ENCODE measurements at regions not wholly inside any gene's neighbourhood (a gene's known extent, or its start where the extent isn't known, plus 50 kb on each side); places are given as distances from the start of the nearest gene placed in this dataset.

DNA sequence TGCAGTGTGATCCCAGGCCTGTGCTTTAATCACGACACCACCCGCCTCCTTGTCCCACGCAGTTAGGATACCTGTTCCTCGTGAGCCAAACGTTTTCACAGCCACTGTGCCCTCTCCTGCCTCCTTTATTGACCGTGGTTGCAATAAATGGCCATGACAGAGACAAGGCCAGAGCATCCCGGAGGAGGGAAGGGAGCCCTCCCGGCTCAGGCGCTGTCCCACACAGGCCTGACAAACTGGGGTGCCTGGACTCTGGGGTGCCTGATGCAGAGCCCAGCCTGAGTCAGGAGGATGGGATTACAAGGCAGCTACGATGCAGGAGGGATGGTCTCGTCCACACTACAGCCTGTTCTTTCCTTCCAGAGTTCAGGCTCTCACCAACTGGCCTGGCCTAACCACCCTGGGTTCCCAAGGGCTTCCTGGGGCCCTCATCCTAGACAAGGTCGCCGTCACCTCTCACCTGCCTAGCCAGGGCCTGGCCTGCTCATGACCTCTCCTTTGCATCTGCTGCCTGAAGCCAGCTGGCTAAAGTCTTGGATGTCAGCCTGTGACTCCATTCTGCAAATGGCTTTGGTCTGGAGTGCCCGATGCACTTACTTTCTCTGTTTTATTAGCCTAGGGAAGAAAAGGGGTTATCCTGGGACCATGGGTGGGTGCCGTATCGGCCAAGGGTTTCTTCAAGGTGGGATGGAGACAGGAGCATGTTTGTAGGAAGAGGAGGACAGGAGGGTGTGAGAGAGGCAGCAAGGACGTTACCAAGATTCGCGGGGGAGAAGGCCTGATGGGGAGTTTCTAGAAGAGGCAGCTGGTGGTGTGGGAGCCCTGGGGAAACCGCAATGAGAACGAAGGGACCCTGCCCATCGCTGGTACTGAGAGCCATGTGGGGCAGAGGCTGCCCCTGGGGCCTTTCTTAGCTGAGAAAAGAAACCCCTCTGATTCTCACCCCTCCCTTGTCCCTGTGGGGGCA, 234.3 kb upstream of the TNRC6C start:
- TF ChIP-seq, protein P1, sequence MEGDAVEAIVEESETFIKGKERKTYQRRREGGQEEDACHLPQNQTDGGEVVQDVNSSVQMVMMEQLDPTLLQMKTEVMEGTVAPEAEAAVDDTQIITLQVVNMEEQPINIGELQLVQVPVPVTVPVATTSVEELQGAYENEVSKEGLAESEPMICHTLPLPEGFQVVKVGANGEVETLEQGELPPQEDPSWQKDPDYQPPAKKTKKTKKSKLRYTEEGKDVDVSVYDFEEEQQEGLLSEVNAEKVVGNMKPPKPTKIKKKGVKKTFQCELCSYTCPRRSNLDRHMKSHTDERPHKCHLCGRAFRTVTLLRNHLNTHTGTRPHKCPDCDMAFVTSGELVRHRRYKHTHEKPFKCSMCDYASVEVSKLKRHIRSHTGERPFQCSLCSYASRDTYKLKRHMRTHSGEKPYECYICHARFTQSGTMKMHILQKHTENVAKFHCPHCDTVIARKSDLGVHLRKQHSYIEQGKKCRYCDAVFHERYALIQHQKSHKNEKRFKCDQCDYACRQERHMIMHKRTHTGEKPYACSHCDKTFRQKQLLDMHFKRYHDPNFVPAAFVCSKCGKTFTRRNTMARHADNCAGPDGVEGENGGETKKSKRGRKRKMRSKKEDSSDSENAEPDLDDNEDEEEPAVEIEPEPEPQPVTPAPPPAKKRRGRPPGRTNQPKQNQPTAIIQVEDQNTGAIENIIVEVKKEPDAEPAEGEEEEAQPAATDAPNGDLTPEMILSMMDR (IDR thresholded peaks at IDR 0.05) = no peak
- TF ChIP-seq POLR2AphosphoS5 (IDR thresholded peaks at IDR 0.05) (no peak), POLR2A (IDR thresholded peaks at IDR 0.05) (no peak)

Data from breast epithelium (tissue), 3 donors.